ENCODE measurements at regions not wholly inside any gene's neighbourhood (a gene's known extent, or its start where the extent isn't known, plus 50 kb on each side); places are given as distances from the start of the nearest gene placed in this dataset.

DNA sequence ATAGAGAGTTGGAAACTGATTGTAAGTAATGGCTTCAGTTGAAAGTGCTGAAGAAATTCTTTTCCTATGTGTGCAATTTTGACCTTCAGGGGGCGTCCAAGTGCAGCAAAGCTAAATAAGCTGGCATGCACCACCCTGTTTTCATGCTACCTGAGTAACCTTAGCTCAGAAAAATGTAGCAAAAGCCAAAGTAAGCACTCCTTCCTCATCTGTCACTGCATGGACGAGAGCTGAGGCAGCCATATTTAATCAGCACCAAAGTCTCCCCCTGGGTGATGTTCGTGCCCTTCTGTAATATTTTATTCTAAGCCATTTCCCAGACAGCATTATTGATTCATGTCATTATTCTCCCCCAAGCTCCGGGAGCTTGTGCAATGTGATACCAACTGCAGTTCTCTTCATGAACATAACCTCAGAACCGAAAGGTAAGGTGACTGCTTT, 123.1 kb downstream of the RPS12 start:
- DNase-seq: peak; percentile 84

DNA sequence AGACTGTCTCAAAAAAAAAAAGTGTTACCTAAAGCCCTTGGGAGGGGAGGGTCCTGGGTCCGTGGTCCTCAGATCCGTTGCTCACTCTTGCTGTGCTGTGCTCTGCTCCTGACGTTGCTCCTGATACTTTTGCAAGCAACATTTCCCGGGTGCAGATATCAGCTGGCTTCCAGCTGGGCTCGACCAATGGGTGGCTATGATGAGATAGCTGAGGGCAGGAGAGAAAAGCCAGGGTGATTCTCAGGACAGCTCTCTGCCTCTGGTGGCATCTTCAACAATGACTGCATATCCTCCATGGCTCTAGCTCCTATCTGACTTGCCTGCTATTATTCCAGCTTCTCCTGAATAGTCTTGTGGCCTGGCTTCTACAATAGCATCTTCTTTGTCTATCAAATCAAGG, 134.5 kb downstream of the RPS12 start:
- no peak for DNase-seq

DNA sequence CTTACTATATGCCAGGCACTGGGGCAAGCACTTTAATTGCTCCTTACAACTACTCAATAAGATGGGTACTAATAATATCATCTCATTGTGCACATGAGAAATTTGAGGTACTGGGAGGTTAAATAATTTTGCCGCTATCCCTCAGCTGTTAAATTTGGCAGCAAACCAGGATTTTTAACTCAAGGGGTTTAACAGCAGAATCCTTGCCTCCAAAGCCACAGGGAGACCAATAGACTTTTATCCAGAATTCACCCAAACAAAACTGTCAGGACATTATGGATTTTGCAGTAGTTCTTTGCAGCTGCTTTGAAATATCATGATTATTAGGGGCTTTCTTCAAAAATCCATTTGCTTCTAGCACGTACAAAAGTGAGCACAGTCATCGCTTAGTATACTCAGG, 136.2 kb downstream of the RPS12 start:
- no peak for DNase-seq

DNA sequence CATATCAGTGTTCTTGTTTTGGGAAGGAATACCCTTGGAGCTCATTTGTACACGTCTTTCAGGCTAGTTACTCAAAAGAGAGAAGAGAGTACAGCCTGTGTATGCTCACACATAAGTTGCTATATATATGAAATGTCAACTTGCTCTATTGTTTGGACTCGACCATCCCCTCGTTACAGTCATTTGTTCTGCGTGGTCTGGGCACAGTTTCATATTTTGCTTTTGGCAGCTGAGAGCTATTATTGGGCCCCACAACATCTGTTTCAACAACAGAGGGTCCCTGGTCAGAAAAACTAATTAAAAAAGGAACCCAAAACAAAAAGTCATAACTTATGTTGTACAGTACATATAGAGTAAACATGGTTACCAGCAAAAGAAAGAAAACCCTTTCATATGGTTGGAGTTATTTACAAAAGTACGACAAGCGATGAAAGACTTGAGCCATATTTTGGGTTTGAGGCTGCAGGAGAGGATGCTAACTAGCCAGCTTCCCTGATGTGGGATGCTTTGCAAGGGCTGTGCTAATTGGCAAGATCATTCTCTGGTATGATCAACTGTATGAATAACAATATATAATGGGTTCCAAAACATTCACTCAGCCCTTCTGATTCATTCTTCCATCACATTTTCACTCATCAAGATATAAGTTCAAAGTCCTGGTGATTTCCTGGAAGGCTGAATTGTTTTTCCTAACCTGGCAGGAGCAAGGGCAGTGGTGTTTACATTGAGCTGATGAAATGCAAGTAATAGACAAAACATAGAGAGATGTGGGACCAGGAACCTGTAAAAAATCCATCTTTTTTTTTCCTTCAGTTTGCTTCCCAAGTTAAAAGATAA, 137.9 kb downstream of the RPS12 start:
- no peak for DNase-seq

DNA sequence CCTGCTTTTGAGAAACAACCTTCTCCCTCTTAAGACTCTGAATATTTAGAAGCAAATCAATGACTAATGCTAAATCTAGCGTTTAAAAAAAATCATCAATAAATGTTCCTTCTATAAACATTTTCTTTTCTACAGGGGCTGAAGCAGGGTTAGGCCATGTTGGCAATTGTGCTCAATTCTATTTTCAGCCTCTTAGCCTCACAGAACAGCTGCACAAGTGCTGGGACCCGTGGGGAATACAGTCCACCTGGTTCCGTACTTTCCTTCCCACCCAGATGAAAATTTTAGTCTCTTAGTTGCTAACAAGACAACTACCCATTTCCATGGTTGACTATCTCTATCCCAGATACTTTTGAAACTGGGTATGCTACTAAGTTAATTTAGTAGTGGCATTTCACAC, 138.6 kb downstream of the RPS12 start:
- DNase-seq: no peak

DNA sequence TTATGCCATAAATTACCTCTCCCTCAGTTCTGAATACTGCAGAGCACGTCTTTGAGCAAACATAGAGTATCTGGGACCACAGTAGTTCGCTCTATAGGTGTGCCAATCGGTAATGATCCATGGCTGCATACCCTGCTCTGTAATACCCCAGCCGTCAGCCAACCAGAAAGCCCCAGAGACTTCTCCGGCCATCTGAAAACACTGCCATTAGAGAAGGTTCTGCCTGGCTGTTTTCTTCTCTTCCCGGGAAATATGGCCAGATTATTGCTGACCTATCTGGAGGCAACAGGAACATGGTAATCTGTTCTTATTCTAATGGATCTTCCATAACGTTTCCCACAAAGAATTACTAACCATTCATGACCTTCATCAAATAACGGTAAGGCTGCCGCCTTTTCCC, 139.9 kb downstream of the RPS12 start:
- no peak for DNase-seq

DNA sequence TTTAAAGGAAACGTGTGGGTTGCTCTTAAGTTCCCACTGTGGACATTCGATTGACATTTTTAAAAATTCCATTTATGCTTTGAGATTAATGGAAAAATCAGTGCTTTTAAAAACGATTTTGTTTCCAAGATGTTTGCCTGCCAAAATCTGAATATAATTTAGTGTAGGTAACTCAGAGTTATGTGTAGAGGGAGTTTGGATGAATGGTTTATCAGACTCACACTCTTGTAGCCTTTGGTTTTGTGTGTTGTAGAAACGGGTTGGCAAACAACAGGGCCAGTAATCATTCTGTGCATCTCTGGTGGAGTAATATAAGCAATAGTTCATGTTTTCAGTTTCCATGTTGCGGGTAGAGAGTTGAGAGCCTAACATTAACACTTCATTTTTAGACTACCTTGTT, 140.6 kb downstream of the RPS12 start:
- DNase-seq: no peak

DNA sequence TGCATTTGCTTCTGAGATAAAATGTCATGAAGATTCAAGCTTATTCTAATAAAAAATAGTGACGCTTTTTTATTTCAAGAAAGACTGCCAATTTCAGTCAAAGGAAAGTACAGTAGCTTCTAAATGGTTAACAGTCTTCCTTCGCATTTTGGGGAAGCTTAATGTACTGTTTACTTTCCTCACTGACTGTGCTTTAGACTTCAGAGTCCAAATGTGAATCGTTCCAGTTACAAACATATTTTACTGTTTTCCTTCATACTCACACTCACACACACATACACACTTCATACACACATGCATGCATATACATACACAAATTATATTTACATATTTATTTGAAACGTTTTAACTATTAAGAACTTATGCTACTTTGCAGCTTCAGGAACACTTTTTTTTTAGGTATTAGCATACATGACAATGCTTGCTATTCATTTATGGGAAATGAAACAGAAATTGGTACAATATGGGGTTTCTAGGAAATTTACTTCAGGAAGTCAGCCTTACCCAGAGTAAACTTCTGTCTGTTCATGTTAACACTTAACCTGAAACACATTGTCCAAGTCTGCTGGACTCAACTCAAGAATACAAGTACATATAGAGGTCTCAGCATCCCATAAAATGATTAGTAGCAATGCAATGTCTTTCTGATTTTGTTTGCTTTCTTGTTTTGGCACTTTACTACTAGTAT, 145.4 kb downstream of the RPS12 start:
- DNase-seq: no peak

DNA sequence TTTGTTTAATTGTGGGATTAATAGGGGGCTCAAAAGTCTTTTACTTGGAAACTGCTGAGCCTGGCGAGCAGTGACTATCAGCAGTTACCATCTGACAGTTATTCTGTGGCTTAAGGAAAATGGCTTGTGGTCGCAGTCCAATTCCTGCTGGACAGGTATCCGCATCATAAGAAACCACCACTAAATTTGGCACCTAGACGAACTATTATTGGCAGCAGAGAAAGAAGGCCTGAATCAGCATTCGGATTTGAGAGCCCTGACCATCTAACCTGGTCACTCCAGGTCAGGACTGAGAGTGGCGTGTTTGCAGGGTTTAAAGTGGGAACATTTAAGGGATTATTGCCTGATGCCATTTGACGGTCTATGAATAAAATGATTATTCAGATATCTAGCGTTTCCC, 146.4 kb downstream of the RPS12 start:
- no peak for DNase-seq

DNA sequence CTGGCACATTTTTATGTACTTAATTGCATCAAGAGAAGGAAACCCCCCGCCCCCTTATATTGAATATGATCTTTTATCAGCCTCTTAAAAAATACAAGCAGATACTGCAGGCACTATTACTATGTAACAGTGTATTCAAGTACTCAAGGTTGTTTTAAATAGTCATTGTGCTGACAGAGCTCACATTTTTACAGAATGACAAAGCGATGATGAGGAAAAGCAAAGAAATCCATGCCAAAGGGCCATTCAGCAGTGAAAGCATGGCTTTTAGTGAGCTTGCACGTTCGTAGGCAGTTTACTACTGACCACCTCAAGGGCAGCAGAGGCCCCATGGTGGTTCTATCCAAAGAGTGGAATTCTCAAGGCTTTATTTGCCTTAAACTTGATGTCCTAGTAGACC, 146.8 kb downstream of the RPS12 start:
- no peak for DNase-seq

DNA sequence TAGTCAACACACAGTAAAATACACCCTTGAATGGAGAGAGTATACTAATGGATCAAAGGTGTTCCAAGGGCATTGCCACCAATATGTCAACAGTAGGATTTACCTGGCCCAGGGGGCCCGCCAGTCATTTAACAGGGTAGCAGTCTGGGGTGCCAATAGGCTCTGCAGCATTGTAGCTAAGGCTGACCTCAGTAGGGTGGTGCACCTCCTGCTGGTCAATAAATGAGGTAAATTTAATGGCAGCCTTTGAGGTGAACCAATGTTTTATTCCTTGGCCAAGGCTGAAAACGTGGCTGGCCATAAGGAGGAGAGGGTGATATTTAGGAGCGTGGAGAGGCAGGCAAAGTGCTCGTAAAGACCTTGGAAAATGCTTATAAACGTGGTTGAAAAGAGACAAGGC, 147.2 kb downstream of the RPS12 start:
- no peak for DNase-seq

DNA sequence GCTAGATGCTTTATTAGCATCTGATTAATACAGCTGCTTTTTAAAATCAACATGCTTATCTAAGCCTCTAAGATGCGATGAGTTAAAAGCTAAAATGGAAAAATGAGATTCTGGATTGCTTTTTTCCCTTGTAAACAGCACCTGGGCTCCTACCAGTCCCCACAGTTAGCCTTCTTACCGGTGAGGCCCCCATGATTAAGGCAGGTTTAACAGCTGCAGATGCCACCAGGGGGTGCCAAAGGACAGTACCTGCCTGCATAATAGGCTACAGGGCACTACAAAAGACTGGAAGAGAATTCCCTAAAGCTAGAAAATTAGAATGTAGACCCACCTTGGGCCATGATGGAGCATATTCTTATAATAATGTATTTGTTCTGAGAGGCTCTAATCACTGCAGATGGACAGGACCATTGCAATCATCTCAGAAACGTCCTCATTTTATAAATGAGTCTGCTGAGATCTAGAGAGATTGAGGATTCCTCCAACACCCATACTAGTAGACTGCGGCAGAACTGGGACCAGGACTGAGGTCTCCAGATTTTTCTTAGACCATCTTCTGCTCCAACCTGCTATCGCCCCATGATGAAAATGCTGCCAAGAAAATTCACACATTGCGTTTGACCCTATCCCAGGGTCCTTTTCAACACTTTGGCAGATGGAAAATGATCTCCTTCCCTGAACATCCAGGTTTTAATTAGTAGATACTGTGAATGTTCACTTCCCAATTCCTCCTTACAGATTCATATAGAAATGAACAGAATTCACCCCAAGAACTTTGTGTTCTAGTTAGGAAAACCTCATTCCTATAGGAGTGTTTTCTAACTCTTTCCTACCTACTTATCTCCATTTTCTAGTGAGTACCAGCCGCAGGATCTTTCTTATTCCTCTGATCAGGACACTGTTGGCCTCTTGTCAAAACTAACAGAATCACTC, 148.8 kb downstream of the RPS12 start:
- peak; percentile 78 for DNase-seq

DNA sequence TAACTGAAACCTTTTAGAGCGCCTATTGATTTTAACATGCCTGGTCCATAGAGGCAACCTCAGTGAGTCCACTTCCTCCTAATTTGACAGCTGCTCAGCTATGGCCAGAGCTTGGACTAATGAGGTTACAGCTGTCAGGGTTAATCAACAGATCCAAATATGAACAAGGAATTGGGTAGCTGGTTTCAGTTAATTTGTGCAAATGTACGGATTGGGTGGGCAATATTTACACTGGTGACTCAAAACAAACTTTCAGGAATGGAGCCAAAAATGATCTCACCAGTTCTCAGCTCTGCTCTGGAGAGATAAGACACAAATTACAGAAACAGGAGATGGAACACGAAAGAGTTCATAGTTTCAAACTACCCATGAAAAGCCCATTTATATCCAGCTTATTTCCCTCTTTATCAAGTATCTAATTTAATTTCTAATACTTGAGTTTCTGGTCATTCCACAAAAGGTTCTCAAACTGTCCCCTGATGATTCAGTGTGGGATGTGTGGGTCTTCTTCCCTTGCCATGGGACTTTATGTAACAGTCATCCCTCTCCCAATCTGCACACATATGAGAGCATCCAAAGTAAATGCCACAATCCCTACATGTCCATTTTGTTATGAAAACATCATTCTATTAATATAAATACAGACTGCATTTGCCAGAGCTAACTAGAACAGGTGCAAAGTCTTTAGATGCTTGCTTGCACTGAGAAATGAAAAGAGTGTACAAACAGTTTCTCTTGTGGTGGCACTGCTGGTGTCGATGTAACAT, 149.9 kb downstream of the RPS12 start:
- peak; percentile 82 for DNase-seq

DNA sequence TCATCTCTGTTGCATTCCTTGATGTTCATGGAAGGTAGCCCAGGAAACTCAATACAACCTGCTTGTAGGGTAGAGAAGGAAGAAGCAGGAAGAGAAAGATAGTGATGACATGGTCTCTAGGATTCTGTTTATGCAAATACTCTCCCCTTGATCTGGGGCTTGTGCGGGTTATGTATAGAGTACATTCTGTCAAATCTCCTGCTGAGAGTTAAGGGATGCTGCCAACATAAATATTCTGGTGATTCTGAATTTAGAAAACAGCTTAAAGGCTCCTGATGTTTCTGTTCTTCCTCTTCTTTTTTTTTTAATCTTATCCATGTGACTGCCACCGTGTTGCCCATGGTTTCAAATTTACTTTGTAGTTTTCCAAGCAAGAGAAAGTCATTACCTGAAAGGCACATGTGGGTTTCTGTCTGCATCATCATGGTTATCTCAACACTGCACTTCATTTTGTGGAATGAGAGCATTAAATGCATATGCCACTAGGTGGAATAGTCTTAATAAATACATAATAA, 150.6 kb downstream of the RPS12 start:
- DNase-seq: no peak

DNA sequence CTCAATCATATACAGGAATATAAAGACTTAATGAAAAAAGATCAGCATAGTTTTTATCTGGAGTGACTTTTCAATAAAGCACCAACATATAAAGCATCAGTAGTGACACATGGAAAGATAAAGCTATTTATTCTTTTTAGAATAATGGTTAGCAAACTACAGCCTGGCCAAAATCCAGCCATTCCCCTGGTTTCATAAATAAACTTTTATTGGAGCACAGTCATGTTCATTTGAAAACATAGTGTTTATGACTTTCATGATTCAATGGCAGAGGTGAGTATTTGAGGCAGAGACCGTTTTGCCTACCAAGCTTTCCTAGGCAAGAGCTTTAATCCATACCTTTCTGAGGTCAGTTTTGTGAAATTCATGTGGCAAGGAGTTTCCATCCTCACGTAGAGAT, 153.5 kb downstream of the RPS12 start:
- DNase-seq: no peak

DNA sequence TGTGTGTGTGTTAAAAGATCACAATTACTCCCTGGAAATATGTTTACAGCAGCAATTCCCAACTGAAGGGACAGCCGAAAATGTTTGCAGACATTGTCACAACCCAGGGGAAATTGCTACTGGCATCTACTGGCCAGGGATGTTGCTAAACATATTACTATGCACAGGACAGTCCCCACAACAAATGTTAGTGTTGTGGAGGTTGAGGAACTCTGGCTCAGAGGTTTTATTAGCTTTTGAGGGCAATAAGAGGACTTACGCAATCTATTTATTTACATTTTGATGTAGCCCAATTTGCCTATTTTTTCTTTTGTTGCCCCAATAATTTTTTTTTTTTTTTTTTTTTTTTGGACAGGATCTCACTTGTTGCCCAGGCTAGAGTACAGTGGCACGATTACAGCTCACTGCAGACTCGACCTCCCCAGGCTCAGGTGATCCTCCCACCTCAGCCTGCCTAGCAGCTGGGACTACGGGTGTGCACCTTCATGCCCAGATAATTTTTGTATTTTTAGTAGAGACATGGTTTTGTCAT, 154.1 kb downstream of the RPS12 start:
- DNase-seq: no peak

DNA sequence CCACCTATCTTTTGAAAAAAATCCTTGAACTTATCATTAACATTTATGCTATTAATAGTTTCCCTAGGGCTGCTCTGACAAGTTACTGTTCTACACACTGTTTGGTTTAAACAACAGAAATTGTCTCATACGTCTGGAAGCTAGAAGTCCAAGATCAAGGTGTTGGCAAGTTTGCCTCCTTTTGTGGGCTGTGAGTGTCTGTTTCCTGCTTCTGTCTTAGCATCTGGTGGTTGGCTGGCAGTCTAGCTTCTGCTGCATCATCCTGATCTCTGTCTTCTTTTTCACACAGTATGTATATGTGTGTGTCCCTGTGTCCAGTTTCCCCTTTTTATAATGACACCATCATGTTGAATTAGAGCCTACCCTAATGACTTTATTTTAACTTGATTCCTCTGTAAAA, 154.8 kb downstream of the RPS12 start:
- no peak for DNase-seq

DNA sequence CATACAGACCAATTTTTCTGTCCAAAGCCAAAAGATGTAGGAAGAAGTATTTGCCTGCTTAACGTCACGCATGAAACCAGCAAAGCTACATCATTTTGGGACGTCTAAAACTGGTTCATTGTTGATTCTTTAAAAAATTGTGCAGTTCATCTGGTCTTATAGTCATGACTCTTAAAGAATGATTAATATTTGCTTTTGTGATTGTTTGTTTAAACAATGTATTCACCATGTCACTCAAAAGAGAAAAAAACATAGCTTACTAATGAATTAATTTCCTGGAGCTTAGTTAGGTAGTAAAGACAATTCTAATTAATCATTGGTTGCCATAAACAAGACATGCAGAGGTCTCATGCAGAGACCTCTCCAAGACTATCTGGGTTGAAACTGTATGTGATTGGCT, 157.3 kb downstream of the RPS12 start:
- DNase-seq: no peak

DNA sequence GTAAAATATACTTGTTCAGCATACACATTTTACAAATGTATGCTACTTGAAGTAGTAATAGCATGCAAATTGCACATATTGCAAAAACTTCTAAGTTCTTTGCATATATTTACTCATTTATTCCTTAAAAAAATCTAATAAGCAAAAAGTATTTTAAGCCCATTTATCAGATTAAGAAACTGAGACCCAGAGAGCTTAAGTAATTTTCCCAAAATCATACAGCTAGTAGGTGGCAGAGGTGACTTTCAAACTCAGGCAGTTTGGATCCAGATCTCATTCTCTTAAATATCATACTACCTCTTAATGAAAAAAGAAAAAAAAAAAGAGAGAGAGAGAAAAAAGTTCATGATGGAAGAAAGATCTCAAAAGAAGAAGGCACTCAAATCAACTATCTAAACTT, 157.9 kb downstream of the RPS12 start:
- DNase-seq: no peak

DNA sequence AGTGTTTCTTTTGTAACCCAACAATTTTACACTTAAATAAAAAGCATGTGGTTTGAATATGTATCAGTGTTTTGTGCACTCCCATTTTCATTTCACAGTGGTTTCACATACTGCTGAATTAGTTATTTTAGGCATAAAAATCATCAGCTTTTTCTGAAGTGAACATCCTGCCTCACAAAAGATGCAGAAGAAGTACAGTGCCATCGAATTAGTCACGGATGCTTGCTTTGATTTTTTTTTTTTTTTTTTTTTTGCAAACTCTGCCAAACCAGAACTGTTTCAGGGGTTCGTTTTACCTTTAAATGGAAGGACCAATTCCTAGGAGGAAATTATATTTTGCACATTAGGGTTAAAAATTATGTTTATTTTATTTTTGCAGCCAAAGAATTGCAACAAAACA, 158.6 kb downstream of the RPS12 start:
- DNase-seq: no peak

DNA sequence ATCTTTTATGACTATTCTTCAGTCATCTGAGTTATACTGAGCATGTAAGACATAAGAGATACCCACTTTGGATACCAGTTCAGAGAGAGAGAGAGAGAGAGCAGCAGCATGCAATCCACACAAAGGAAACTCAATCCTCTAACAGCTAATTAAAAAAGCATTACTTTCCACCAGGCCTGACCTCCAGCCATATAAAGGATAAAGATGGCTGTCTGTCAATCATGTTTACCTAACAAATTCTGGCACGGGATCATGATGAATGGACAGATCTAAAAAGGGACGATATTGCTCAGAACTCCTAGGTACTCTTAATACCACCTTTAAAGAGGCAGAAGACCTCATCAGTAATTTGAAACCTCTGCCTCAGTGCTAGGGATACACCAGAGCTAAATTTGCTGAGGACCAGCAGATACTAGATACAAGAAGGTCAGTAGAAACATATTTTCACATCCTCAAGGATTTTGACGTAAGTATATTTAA, 159.2 kb downstream of the RPS12 start:
- DNase-seq: peak; percentile 41

DNA sequence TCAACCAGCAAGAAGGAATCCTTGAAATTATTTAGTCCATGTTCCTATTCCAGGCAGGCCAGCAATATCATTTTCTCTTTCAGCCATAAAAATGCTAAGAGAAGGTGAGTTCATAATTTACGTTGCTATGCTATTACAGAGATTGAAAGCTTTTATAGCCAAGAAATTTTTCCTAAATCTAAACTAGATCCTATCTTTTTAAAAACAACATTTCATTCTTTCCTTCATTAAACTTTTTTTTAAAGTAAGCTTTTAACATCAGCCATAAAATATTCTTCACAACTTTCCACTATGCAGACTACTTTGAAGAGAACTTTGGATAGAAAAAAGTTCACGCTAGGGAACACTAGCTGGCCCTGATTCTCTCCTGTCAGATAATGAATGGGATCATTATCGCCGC, 159.8 kb downstream of the RPS12 start:
- DNase-seq: no peak

Measured in NCI-H774 (cell line).